ENCODE measurements at regions not wholly inside any gene's neighbourhood (a gene's known extent, or its start where the extent isn't known, plus 50 kb on each side); places are given as distances from the start of the nearest gene placed in this dataset.

- Mint-ChIP-seq H3K36me3 (no peaks in the 10 kb centered on the region), H3K27ac (no peak overlapping the region), H3K4me3 (no peak overlapping the region), H3K27me3 (no peaks in the 10 kb centered on the region), H3K4me1 (peaks cover 7% of the 10 kb centered on the region), H3K9me3 (peaks cover 2% of the 10 kb centered on the region)
- POLR2A ChIA-PET, result no interaction called here
- no peak for ATAC-seq (ENCODE audit: low read depth)
- DNase-seq, result no peak
Observed at GRCh38 chr5:168168978-168169698, 122.3 kb upstream of the WWC1 start.

GRCh38 chr5:168169791-168170190 lies 121.7 kb upstream of the WWC1 start:
- POLR2A ChIA-PET, result no interaction called here
- no peaks in the 10 kb centered on the region for H3K27me3 Mint-ChIP-seq
- H3K9me3 Mint-ChIP-seq, result peaks cover 2% of the 10 kb centered on the region
- H3K27ac Mint-ChIP-seq, result no peak overlapping the region
- DNase-seq (no peak), ATAC-seq (ENCODE audit: low read depth) (no peak)
- H3K4me1 Mint-ChIP-seq, result peaks cover 7% of the 10 kb centered on the region
- no peak overlapping the region for H3K4me3 Mint-ChIP-seq
- H3K36me3 Mint-ChIP-seq, result no peaks in the 10 kb centered on the region

- no peak for ATAC-seq (ENCODE audit: low read depth)
- POLR2A ChIA-PET, result no interaction called here
Observed at GRCh38 chr5:168171901-168172759, 119.3 kb upstream of the WWC1 start.

GRCh38 chr5:168172760-168173223 lies 118.7 kb upstream of the WWC1 start:
- POLR2A ChIA-PET, result no interaction called here
- no peak for ATAC-seq (ENCODE audit: low read depth)
- Mint-ChIP-seq H3K27me3 (no peaks in the 10 kb centered on the region), H3K36me3 (no peaks in the 10 kb centered on the region), H3K9me3 (peaks cover 2% of the 10 kb centered on the region), H3K4me3 (no peak overlapping the region), H3K27ac (no peak overlapping the region), H3K4me1 (no peaks in the 10 kb centered on the region)
- no peak for DNase-seq

More at GRCh38 chr5:168171901-168172759, 119.3 kb upstream of the WWC1 start:
- H3K9me3 Mint-ChIP-seq, result peaks cover 2% of the 10 kb centered on the region
- H3K36me3 Mint-ChIP-seq, result no peaks in the 10 kb centered on the region
- peaks cover 2% of the 10 kb centered on the region for H3K4me1 Mint-ChIP-seq
- DNase-seq, result no peak
- H3K27me3 Mint-ChIP-seq, result no peaks in the 10 kb centered on the region
- H3K4me3 Mint-ChIP-seq, result no peak overlapping the region
- no peak overlapping the region for H3K27ac Mint-ChIP-seq

GRCh38 chr5:168174376-168174775 lies 117.1 kb upstream of the WWC1 start:
- Mint-ChIP-seq H3K9me3 (peaks cover 2% of the 10 kb centered on the region), H3K4me1 (no peaks in the 10 kb centered on the region), H3K27me3 (no peaks in the 10 kb centered on the region), H3K36me3 (no peaks in the 10 kb centered on the region), H3K27ac (no peak overlapping the region), H3K4me3 (no peak overlapping the region)
- POLR2A ChIA-PET, result no interaction called here
- ATAC-seq (ENCODE audit: low read depth) (no peak), DNase-seq (no peak)

GRCh38 chr5:168176251-168176650 lies 115.2 kb upstream of the WWC1 start:
- no peak overlapping the region for H3K4me3 Mint-ChIP-seq
- POLR2A ChIA-PET, result no interaction called here
- H3K9me3 Mint-ChIP-seq, result no peaks in the 10 kb centered on the region
- ATAC-seq (ENCODE audit: low read depth), result no peak
- no peaks in the 10 kb centered on the region for H3K36me3 Mint-ChIP-seq
- no peak overlapping the region for H3K27ac Mint-ChIP-seq
- H3K27me3 Mint-ChIP-seq, result no peaks in the 10 kb centered on the region
- DNase-seq, result no peak
- no peaks in the 10 kb centered on the region for H3K4me1 Mint-ChIP-seq

GRCh38 chr5:168176941-168177340 lies 114.5 kb upstream of the WWC1 start:
- Mint-ChIP-seq H3K27me3 (no peaks in the 10 kb centered on the region), H3K4me1 (no peaks in the 10 kb centered on the region), H3K27ac (no peak overlapping the region), H3K9me3 (no peaks in the 10 kb centered on the region), H3K36me3 (no peaks in the 10 kb centered on the region), H3K4me3 (no peak overlapping the region)
- POLR2A ChIA-PET, result no interaction called here
- no peak for DNase-seq
- no peak for ATAC-seq (ENCODE audit: low read depth)

GRCh38 chr5:168177831-168178450 lies 113.5 kb upstream of the WWC1 start:
- Mint-ChIP-seq H3K27ac (no peak overlapping the region), H3K36me3 (no peaks in the 10 kb centered on the region), H3K4me3 (no peak overlapping the region), H3K4me1 (no peaks in the 10 kb centered on the region), H3K9me3 (no peaks in the 10 kb centered on the region), H3K27me3 (no peaks in the 10 kb centered on the region)
- POLR2A ChIA-PET, result no interaction called here
- no peak for ATAC-seq (ENCODE audit: low read depth)
- no peak for DNase-seq

GRCh38 chr5:168179192-168179593 lies 112.3 kb upstream of the WWC1 start:
- Mint-ChIP-seq H3K4me3 (no peak overlapping the region), H3K27ac (no peak overlapping the region), H3K9me3 (no peaks in the 10 kb centered on the region), H3K4me1 (no peaks in the 10 kb centered on the region), H3K36me3 (no peaks in the 10 kb centered on the region), H3K27me3 (no peaks in the 10 kb centered on the region)
- POLR2A ChIA-PET, result no interaction called here
- ATAC-seq (ENCODE audit: low read depth), result no peak
- no peak for DNase-seq

- no peaks in the 10 kb centered on the region for H3K27me3 Mint-ChIP-seq
- no peaks in the 10 kb centered on the region for H3K36me3 Mint-ChIP-seq
- no peaks in the 10 kb centered on the region for H3K9me3 Mint-ChIP-seq
- H3K27ac Mint-ChIP-seq, result no peak overlapping the region
- no peak for ATAC-seq (ENCODE audit: low read depth)
- H3K4me3 Mint-ChIP-seq, result no peak overlapping the region
- H3K4me1 Mint-ChIP-seq, result no peaks in the 10 kb centered on the region
- POLR2A ChIA-PET, result no interaction called here
- DNase-seq, result no peak
Observed at GRCh38 chr5:168182269-168182668, 109.2 kb upstream of the WWC1 start.

- H3K27ac Mint-ChIP-seq, result no peak overlapping the region
- ATAC-seq (ENCODE audit: low read depth) (no peak), DNase-seq (no peak)
- POLR2A ChIA-PET, result no interaction called here
- H3K4me3 Mint-ChIP-seq, result no peak overlapping the region
- H3K9me3 Mint-ChIP-seq, result no peaks in the 10 kb centered on the region
- no peaks in the 10 kb centered on the region for H3K27me3 Mint-ChIP-seq
- H3K4me1 Mint-ChIP-seq, result no peaks in the 10 kb centered on the region
- H3K36me3 Mint-ChIP-seq, result no peaks in the 10 kb centered on the region
Observed at GRCh38 chr5:168184103-168184502, 107.3 kb upstream of the WWC1 start.

GRCh38 chr5:168186289-168187074 lies 105.0 kb upstream of the WWC1 start:
- Mint-ChIP-seq H3K9me3 (no peaks in the 10 kb centered on the region), H3K36me3 (no peaks in the 10 kb centered on the region), H3K27me3 (no peaks in the 10 kb centered on the region), H3K27ac (no peak overlapping the region), H3K4me1 (no peaks in the 10 kb centered on the region), H3K4me3 (no peak overlapping the region)
- DNase-seq, result no peak
- ATAC-seq (ENCODE audit: low read depth), result no peak
- POLR2A ChIA-PET, result no interaction called here

GRCh38 chr5:168187614-168188013 lies 103.8 kb upstream of the WWC1 start:
- no peak overlapping the region for H3K4me3 Mint-ChIP-seq

More at GRCh38 chr5:168187614-168188013, 103.8 kb upstream of the WWC1 start:
- POLR2A ChIA-PET, result no interaction called here
- DNase-seq (no peak), ATAC-seq (ENCODE audit: low read depth) (no peak)
- no peaks in the 10 kb centered on the region for H3K27me3 Mint-ChIP-seq
- no peaks in the 10 kb centered on the region for H3K4me1 Mint-ChIP-seq
- no peaks in the 10 kb centered on the region for H3K9me3 Mint-ChIP-seq
- H3K36me3 Mint-ChIP-seq, result no peaks in the 10 kb centered on the region
- no peak overlapping the region for H3K27ac Mint-ChIP-seq

Measured in activated naive CD8-positive, alpha-beta T cell treated with anti-CD3 and anti-CD28 coated beads, Interleukin-2, amount 10 ng/mL, durations not matched to agents 7 days and 5 days (primary cell).